ENCODE measurements at regions not wholly inside any gene's neighbourhood (a gene's known extent, or its start where the extent isn't known, plus 50 kb on each side); places are given as distances from the start of the nearest gene placed in this dataset.

GRCh38 chr4:149008415-149009025, 566.3 kb upstream of the NR3C2 start:
- Histone ChIP-seq H3K27me3 (ENCODE audit: control insufficient read depth, insufficient read depth, low read length) (no peaks in the 10 kb centered on the region), H3K9me3 (ENCODE audit: control insufficient read depth in 2 of 3, insufficient read depth in 1 of 3, low read length in 3 of 3) (no peaks in the 10 kb centered on the region), H3K9ac (ENCODE audit: low read length in 3 of 3) (no peak overlapping the region), H3K36me3 (ENCODE audit: control insufficient read depth in 2 of 3, insufficient read depth in 3 of 3, low read length in 3 of 3) (no peaks in the 10 kb centered on the region), H3K27ac (ENCODE audit: low read depth in 2 of 2, low read length in 2 of 2) (no peak overlapping the region), H3K4me1 (ENCODE audit: control insufficient read depth in 2 of 3, insufficient read depth in 2 of 3, low read depth in 1 of 3, low read length in 3 of 3) (no peaks in the 10 kb centered on the region), H3K4me3 (ENCODE audit: low read length in 3 of 3) (no peak overlapping the region)
- TF ChIP-seq CTCF (IDR thresholded peaks at IDR 0.05; ENCODE audit: borderline replicate concordance, extremely low read depth, insufficient read depth), result no peak
- peak in 1 of 5 donors; percentile 21 for DNase-seq
- no peak for FAIRE-seq
- intact Hi-C loops (cut with DNase I), result no loop called here

- Histone ChIP-seq H3K9me3 (ENCODE audit: control insufficient read depth in 2 of 3, insufficient read depth in 1 of 3, low read length in 3 of 3) (no peaks in the 10 kb centered on the region), H3K27me3 (ENCODE audit: control insufficient read depth, insufficient read depth, low read length) (no peaks in the 10 kb centered on the region), H3K36me3 (ENCODE audit: control insufficient read depth in 2 of 3, insufficient read depth in 3 of 3, low read length in 3 of 3) (no peaks in the 10 kb centered on the region), H3K4me3 (ENCODE audit: low read length in 3 of 3) (no peak overlapping the region), H3K27ac (ENCODE audit: low read depth in 2 of 2, low read length in 2 of 2) (no peak overlapping the region), H3K4me1 (ENCODE audit: control insufficient read depth in 2 of 3, insufficient read depth in 2 of 3, low read depth in 1 of 3, low read length in 3 of 3) (no peaks in the 10 kb centered on the region), H3K9ac (ENCODE audit: low read length in 3 of 3) (no peak overlapping the region)
- no peak for DNase-seq
- no peak for FAIRE-seq
- no peak for TF ChIP-seq CTCF (IDR thresholded peaks at IDR 0.05; ENCODE audit: borderline replicate concordance, extremely low read depth, insufficient read depth)
- intact Hi-C loops (cut with DNase I), result no loop called here
Observed at GRCh38 chr4:149005191-149005590, 563.0 kb upstream of the NR3C2 start.

GRCh38 chr4:148999924-149000323, 557.7 kb upstream of the NR3C2 start:
- FAIRE-seq, result peak; percentile 13
- H3K9ac ChIP-seq (ENCODE audit: low read length in 3 of 3), result no peak overlapping the region
- no peak overlapping the region for H3K4me3 ChIP-seq (ENCODE audit: low read length in 3 of 3)
- TF ChIP-seq CTCF (IDR thresholded peaks at IDR 0.05; ENCODE audit: borderline replicate concordance, extremely low read depth, insufficient read depth), result no peak
- no peaks in the 10 kb centered on the region for H3K36me3 ChIP-seq (ENCODE audit: control insufficient read depth in 2 of 3, insufficient read depth in 3 of 3, low read length in 3 of 3)
- no peaks in the 10 kb centered on the region for H3K9me3 ChIP-seq (ENCODE audit: control insufficient read depth in 2 of 3, insufficient read depth in 1 of 3, low read length in 3 of 3)
- no peak overlapping the region for H3K27ac ChIP-seq (ENCODE audit: low read depth in 2 of 2, low read length in 2 of 2)
- no peaks in the 10 kb centered on the region for H3K4me1 ChIP-seq (ENCODE audit: control insufficient read depth in 2 of 3, insufficient read depth in 2 of 3, low read depth in 1 of 3, low read length in 3 of 3)
- intact Hi-C loops (cut with DNase I), result no loop called here
- no peaks in the 10 kb centered on the region for H3K27me3 ChIP-seq (ENCODE audit: control insufficient read depth, insufficient read depth, low read length)
- no peak for DNase-seq

- no peaks in the 10 kb centered on the region for H3K4me1 ChIP-seq (ENCODE audit: control insufficient read depth in 2 of 3, insufficient read depth in 2 of 3, low read depth in 1 of 3, low read length in 3 of 3)
- no peaks in the 10 kb centered on the region for H3K9me3 ChIP-seq (ENCODE audit: control insufficient read depth in 2 of 3, insufficient read depth in 1 of 3, low read length in 3 of 3)
- no peak overlapping the region for H3K27ac ChIP-seq (ENCODE audit: low read depth in 2 of 2, low read length in 2 of 2)
- DNase-seq, result no peak
- H3K36me3 ChIP-seq (ENCODE audit: control insufficient read depth in 2 of 3, insufficient read depth in 3 of 3, low read length in 3 of 3), result no peaks in the 10 kb centered on the region
- peak; percentile 7 for TF ChIP-seq CTCF (IDR thresholded peaks at IDR 0.05; ENCODE audit: borderline replicate concordance, extremely low read depth, insufficient read depth)
- no peaks in the 10 kb centered on the region for H3K27me3 ChIP-seq (ENCODE audit: control insufficient read depth, insufficient read depth, low read length)
- intact Hi-C loops (cut with DNase I), result no loop called here
- no peak for FAIRE-seq
- no peak overlapping the region for H3K4me3 ChIP-seq (ENCODE audit: low read length in 3 of 3)
- H3K9ac ChIP-seq (ENCODE audit: low read length in 3 of 3), result no peak overlapping the region
Observed at GRCh38 chr4:148998719-148999118, 556.5 kb upstream of the NR3C2 start.
